HCT116 (cell line): ENCODE measurements at regions not wholly inside any gene's neighbourhood (a gene's known extent, or its start where the extent isn't known, plus 50 kb on each side); places are given as distances from the start of the nearest gene placed in this dataset.

Experiments
- ATF3 ChIP-seq: IDR thresholded peaks from 2 replicates; pipeline ENCODE4 v1.6.1; 2012
- EZH2 ChIP-seq: fragments of 200-600 bp; sonication (generic); IDR thresholded peaks from 2 replicates; pipeline ENCODE4 v1.6.1; 2017; ENCODE audit warnings: antibody characterized with exemption, mixed run types
- POLR2A ChIP-seq: IDR thresholded peaks from 2 replicates; pipeline ENCODE4 v1.7.0; 2011; ENCODE audit warnings: borderline replicate concordance; ENCODE audit not compliant: insufficient read depth, insufficient read length; ENCODE audit errors: extremely low read depth
- REST ChIP-seq: IDR thresholded peaks from 2 replicates; pipeline ENCODE4 v1.6.1; 2012; ENCODE audit warnings: low read depth
- SIN3A ChIP-seq: IDR thresholded peaks from 2 replicates; pipeline ENCODE4 v1.6.1; 2012; ENCODE audit warnings: low read depth
- SP1 ChIP-seq: IDR thresholded peaks from 2 replicates; pipeline ENCODE4 v1.6.1; 2012; ENCODE audit warnings: low read depth
- YY1 ChIP-seq: IDR thresholded peaks from 2 replicates; pipeline ENCODE4 v1.6.1; 2011; ENCODE audit warnings: low read length, low read depth, moderate library complexity, mild to moderate bottlenecking; ENCODE audit not compliant: insufficient replicate concordance; ENCODE audit errors: extremely low read depth
- ZFX ChIP-seq: fragments of 450-650 bp; IDR thresholded peaks from 2 replicates; pipeline ENCODE4 v1.6.1; 2017
- TF ChIP-seq, protein P1 (sequence below), 3 experiments: fragments of 200-600 bp in 1 of 3; sonication (generic) in 1 of 3; IDR thresholded peaks in 2 of 3; conservative IDR thresholded peaks in 1 of 3; 2 replicates each; pipeline ENCODE4 v1.5.1; 2012 to 2017; ENCODE audit warnings: low read depth in 2 of 3, low read length in 2 of 3, antibody characterized with exemption in 1 of 3, borderline replicate concordance in 1 of 3, control low read depth in 1 of 3, mild to moderate bottlenecking in 1 of 3, mixed read lengths in 1 of 3, mixed run types in 1 of 3, moderate library complexity in 1 of 3; ENCODE audit not compliant: insufficient read depth in 1 of 3

GRCh38 chr4:138903185-138903584 lies 112.4 kb upstream of the NOCT start:
- no peak for TF ChIP-seq ATF3
- TF ChIP-seq, protein P1, sequence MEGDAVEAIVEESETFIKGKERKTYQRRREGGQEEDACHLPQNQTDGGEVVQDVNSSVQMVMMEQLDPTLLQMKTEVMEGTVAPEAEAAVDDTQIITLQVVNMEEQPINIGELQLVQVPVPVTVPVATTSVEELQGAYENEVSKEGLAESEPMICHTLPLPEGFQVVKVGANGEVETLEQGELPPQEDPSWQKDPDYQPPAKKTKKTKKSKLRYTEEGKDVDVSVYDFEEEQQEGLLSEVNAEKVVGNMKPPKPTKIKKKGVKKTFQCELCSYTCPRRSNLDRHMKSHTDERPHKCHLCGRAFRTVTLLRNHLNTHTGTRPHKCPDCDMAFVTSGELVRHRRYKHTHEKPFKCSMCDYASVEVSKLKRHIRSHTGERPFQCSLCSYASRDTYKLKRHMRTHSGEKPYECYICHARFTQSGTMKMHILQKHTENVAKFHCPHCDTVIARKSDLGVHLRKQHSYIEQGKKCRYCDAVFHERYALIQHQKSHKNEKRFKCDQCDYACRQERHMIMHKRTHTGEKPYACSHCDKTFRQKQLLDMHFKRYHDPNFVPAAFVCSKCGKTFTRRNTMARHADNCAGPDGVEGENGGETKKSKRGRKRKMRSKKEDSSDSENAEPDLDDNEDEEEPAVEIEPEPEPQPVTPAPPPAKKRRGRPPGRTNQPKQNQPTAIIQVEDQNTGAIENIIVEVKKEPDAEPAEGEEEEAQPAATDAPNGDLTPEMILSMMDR (IDR thresholded peaks at IDR 0.05 in 2 of 3, conservative IDR thresholded peaks at IDR 0.05 in 1 of 3; ENCODE audit: borderline replicate concordance in 1 of 3, insufficient read depth in 1 of 3, low read depth in 2 of 3, low read length in 2 of 3): no peak
- no peak for TF ChIP-seq POLR2A
- no peak for TF ChIP-seq SP1
- TF ChIP-seq SIN3A: no peak
- no peak for TF ChIP-seq EZH2
- TF ChIP-seq ZFX: no peak
- no peak for TF ChIP-seq REST
- TF ChIP-seq YY1: no peak
